H9 (cell line): ENCODE measurements at regions not wholly inside any gene's neighbourhood (a gene's known extent, or its start where the extent isn't known, plus 50 kb on each side); places are given as distances from the start of the nearest gene placed in this dataset.

Experiments
- DNase-seq: peaks from one replicate; pipeline ENCODE4 v3.0.0-alpha.2; 2017
- H2AFZ ChIP-seq: one replicate; pipeline ENCODE4 v1.6.1; 2013; ENCODE audit warnings: mild to moderate bottlenecking, low read length, control low read depth, moderate library complexity
- H2AK5ac ChIP-seq: 2 replicates; pipeline ENCODE4 v1.6.1; 2013; ENCODE audit warnings: low read length, control low read depth, mixed read lengths; ENCODE audit not compliant: insufficient read length
- H2BK120ac ChIP-seq: one replicate; pipeline ENCODE4 v1.6.1; 2013; ENCODE audit warnings: low read depth, mild to moderate bottlenecking, low read length, control low read depth, inconsistent platforms; ENCODE audit not compliant: poor library complexity, severe bottlenecking
- H2BK12ac ChIP-seq: 2 replicates; pipeline ENCODE4 v1.6.1; 2013; ENCODE audit warnings: low read length, control low read depth, mixed read lengths, low read depth; ENCODE audit not compliant: insufficient read length
- H2BK15ac ChIP-seq: 2 replicates; pipeline ENCODE4 v1.6.1; 2013; ENCODE audit warnings: low read depth, low read length, control low read depth
- H2BK20ac ChIP-seq: one replicate; pipeline ENCODE4 v1.6.1; 2013; ENCODE audit warnings: low read depth, mild to moderate bottlenecking, low read length, control low read depth, inconsistent platforms; ENCODE audit not compliant: poor library complexity, severe bottlenecking
- H2BK5ac ChIP-seq: 2 replicates; pipeline ENCODE4 v1.6.1; 2013; ENCODE audit warnings: low read length, control low read depth, mixed read lengths; ENCODE audit not compliant: insufficient read length
- H3K14ac ChIP-seq: 2 replicates; pipeline ENCODE4 v1.6.1; 2013; ENCODE audit warnings: low read length, control low read depth; ENCODE audit not compliant: insufficient read depth
- H3K18ac ChIP-seq: 2 replicates; pipeline ENCODE4 v1.6.1; 2013; ENCODE audit warnings: low read depth, mild to moderate bottlenecking, mixed read lengths, low read length, control low read depth; ENCODE audit not compliant: insufficient read length
- H3K23ac ChIP-seq: 2 replicates; pipeline ENCODE4 v1.6.1; 2013; ENCODE audit warnings: low read length, control low read depth, mixed read lengths, low read depth; ENCODE audit not compliant: insufficient read length
- H3K23me2 ChIP-seq: 2 replicates; pipeline ENCODE4 v1.6.1; 2013; ENCODE audit warnings: low read depth, mild to moderate bottlenecking, mixed read lengths, low read length, control low read depth; ENCODE audit not compliant: insufficient read length, poor library complexity, severe bottlenecking
- H3K27ac ChIP-seq: 2 replicates; pipeline ENCODE4 v1.5.1; 2013; ENCODE audit warnings: low read length, control low read depth, mixed read lengths, low read depth; ENCODE audit not compliant: insufficient read length
- H3K27me3 ChIP-seq: 2 replicates; pipeline ENCODE4 v1.6.1; 2013; ENCODE audit warnings: low read length, control low read depth, inconsistent platforms; ENCODE audit not compliant: insufficient read depth
- H3K4ac ChIP-seq: 2 replicates; pipeline ENCODE4 v1.6.1; 2013; ENCODE audit warnings: low read depth, mild to moderate bottlenecking, control low read depth, inconsistent platforms, low read length, moderate library complexity
- H3K4me1 ChIP-seq: 2 replicates; pipeline ENCODE4 v1.6.1; 2013; ENCODE audit warnings: low read length, control low read depth, inconsistent platforms; ENCODE audit not compliant: insufficient read depth
- H3K4me2 ChIP-seq: 2 replicates; pipeline ENCODE4 v1.6.1; 2013; ENCODE audit warnings: low read length, control low read depth, mixed read lengths; ENCODE audit not compliant: insufficient read length, insufficient read depth
- H3K56ac ChIP-seq: 2 replicates; pipeline ENCODE4 v1.6.1; 2013; ENCODE audit warnings: low read depth, mild to moderate bottlenecking, mixed read lengths, low read length, control low read depth; ENCODE audit not compliant: insufficient read length
- H3K79me1 ChIP-seq: 2 replicates; pipeline ENCODE4 v1.6.1; 2013; ENCODE audit warnings: low read depth, mild to moderate bottlenecking, moderate library complexity, low read length, control low read depth, inconsistent platforms; ENCODE audit not compliant: insufficient read depth, poor library complexity, severe bottlenecking
- H3K79me2 ChIP-seq: 2 replicates; pipeline ENCODE4 v1.6.1; 2013; ENCODE audit warnings: low read length, control low read depth, inconsistent platforms; ENCODE audit not compliant: insufficient read depth
- H3K9ac ChIP-seq: 2 replicates; pipeline ENCODE4 v1.6.1; 2013; ENCODE audit warnings: low read length, control low read depth, mixed read lengths; ENCODE audit not compliant: insufficient read length; ENCODE audit errors: extremely low read depth
- H3K9me3 ChIP-seq: one replicate; pipeline ENCODE4 v1.6.1; 2013; ENCODE audit warnings: low read depth, low read length, inconsistent platforms; ENCODE audit not compliant: control insufficient read depth
- H3T11ph ChIP-seq: one replicate; pipeline ENCODE4 v1.6.1; 2013; ENCODE audit warnings: mild to moderate bottlenecking, low read length, control low read depth, inconsistent platforms
- H4K20me1 ChIP-seq: one replicate; pipeline ENCODE4 v1.6.1; 2013; ENCODE audit not compliant: control insufficient read depth, insufficient read length, insufficient read depth
- H4K5ac ChIP-seq: 2 replicates; pipeline ENCODE4 v1.6.1; 2013; ENCODE audit warnings: low read depth, mild to moderate bottlenecking, mixed read lengths, low read length, control low read depth; ENCODE audit not compliant: insufficient read length
- H4K8ac ChIP-seq: replicated peaks from 2 replicates; pipeline ENCODE4 v1.6.1; 2013; ENCODE audit warnings: low read length, control low read depth, mixed read lengths, low read depth; ENCODE audit not compliant: insufficient read length
- H4K91ac ChIP-seq: 2 replicates; pipeline ENCODE4 v1.6.1; 2013; ENCODE audit warnings: low read depth, mild to moderate bottlenecking, moderate library complexity, mixed read lengths, low read length, control low read depth; ENCODE audit not compliant: insufficient read length
- H3K27ac Mint-ChIP-seq, 3 experiments: 2 replicates in 2 of 3; 3 replicates in 1 of 3; pipeline ENCODE4 v1.8.0; 2020 to 2021; ENCODE audit warnings: mixed read lengths in 3 of 3, mild to moderate bottlenecking in 1 of 3, moderate library complexity in 1 of 3
- H3K27me3 Mint-ChIP-seq: 2 replicates; pipeline ENCODE4 v1.8.0; 2021; ENCODE audit warnings: low read depth, mild to moderate bottlenecking, moderate library complexity, mixed read lengths
- H3K36me3 Mint-ChIP-seq, 3 experiments: 2 replicates in 2 of 3; 3 replicates in 1 of 3; pipeline ENCODE4 v1.8.0; 2020 to 2021; ENCODE audit warnings: low read depth in 3 of 3, mixed read lengths in 3 of 3; ENCODE audit not compliant: insufficient read depth in 1 of 3
- H3K4me1 Mint-ChIP-seq, 2 experiments: 2 replicates each; pipeline ENCODE4 v1.8.0; 2020; ENCODE audit warnings: mixed read lengths in 2 of 2
- H3K4me3 Mint-ChIP-seq, 2 experiments: 2 replicates in 1 of 2; 3 replicates in 1 of 2; pipeline ENCODE4 v1.8.0; 2020 to 2021; ENCODE audit warnings: mild to moderate bottlenecking in 2 of 2, mixed read lengths in 2 of 2, moderate library complexity in 1 of 2
- H3K9me3 Mint-ChIP-seq, 2 experiments: 2 replicates in 1 of 2; 3 replicates in 1 of 2; pipeline ENCODE4 v1.8.0; 2020; ENCODE audit warnings: mild to moderate bottlenecking in 2 of 2, mixed read lengths in 2 of 2, moderate library complexity in 1 of 2
- WGBS: extraction: QIAGEN DNeasy Blood & Tissue Kit; methylation state at CpG from one replicate; pipeline ENCODE4 v1.1.7; 2013; ENCODE audit warnings: missing lambda C conversion rate, low lambda C conversion rate, mixed read lengths; ENCODE audit not compliant: insufficient read length; ENCODE audit errors: extremely low coverage; 5-methylcytosine and 5-hydroxymethylcytosine counted together
- TF ChIP-seq, protein P1 (sequence below): fragments of 200-600 bp; sonication (generic); conservative IDR thresholded peaks from 3 replicates; pipeline ENCODE4 v1.8.0; 2021; ENCODE audit warnings: antibody characterized with exemption, mild to moderate bottlenecking

DNA sequence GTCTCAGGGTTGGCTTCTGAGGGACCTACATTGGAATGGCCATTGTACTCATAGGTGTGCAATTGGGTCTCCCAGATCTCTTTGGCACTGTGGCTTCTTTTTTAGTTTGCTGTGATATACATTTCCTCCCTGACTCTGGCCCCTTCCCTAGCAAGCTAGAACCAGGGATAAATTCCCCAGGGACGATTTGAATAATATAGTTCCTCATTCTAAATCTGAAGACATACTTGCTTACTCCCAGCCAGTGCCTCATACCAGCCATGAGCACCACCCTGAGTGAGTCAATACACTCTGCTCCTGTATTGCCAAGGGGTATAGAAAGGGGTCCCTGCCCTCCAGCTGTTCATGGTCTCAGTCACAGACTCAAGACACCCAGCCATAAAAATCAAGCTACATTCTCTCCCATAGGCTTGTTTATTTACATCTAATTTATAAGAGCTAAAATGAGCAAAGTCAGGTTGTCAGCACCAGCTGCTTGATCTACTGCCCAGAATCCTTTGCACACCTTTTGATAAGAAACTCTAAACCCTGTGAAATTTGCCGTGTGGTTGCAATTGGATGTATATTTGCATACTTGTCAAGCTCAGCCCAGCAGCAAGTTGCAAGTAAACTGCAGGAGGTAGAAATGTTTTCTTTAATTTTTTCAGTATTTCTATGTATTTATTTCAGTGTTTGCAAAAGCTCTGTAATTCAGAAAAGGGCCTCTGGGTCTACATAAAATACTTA lies 219.9 kb upstream of the IRX1 start:
- Histone ChIP-seq H4K5ac (no peak overlapping the region), H3K56ac (no peak overlapping the region), H3K27me3 (no peaks in the 10 kb centered on the region), H3K23ac (no peak overlapping the region), H3K18ac (no peak overlapping the region), H2BK12ac (no peak overlapping the region), H4K8ac (no peak overlapping the region), H4K20me1 (no peaks in the 10 kb centered on the region), H2AFZ (no peak overlapping the region), H3K4ac (no peak overlapping the region), H3K4me1 (no peaks in the 10 kb centered on the region), H2BK20ac (no peak overlapping the region), H3K27ac (no peak overlapping the region), H3K4me2 (no peak overlapping the region), H2BK5ac (no peak overlapping the region), H3T11ph (no peak overlapping the region), H3K9ac (no peak overlapping the region), H3K14ac (no peak overlapping the region), H2AK5ac (no peak overlapping the region), H2BK15ac (no peak overlapping the region), H3K23me2 (no peaks in the 10 kb centered on the region), H2BK120ac (no peak overlapping the region), H3K79me1 (no peaks in the 10 kb centered on the region), H3K79me2 (no peaks in the 10 kb centered on the region), H4K91ac (no peak overlapping the region), H3K9me3 (no peaks in the 10 kb centered on the region)
- Mint-ChIP-seq H3K36me3 (peaks cover 0 to 10% (median 2%) of the 10 kb centered on the region in 3 experiments; a peak in 4 of 7 replicates), H3K27me3 (peaks cover 8% of the 10 kb centered on the region), H3K9me3 (peaks cover 13 to 15% of the 10 kb centered on the region in 2 experiments), H3K27ac (no peak overlapping the region), H3K4me1 (no peaks in the 10 kb centered on the region), H3K4me3 (no peak overlapping the region)
- no CpG with 5 or more reads among the region's 2 CpGs for WGBS
- TF ChIP-seq, protein P1, sequence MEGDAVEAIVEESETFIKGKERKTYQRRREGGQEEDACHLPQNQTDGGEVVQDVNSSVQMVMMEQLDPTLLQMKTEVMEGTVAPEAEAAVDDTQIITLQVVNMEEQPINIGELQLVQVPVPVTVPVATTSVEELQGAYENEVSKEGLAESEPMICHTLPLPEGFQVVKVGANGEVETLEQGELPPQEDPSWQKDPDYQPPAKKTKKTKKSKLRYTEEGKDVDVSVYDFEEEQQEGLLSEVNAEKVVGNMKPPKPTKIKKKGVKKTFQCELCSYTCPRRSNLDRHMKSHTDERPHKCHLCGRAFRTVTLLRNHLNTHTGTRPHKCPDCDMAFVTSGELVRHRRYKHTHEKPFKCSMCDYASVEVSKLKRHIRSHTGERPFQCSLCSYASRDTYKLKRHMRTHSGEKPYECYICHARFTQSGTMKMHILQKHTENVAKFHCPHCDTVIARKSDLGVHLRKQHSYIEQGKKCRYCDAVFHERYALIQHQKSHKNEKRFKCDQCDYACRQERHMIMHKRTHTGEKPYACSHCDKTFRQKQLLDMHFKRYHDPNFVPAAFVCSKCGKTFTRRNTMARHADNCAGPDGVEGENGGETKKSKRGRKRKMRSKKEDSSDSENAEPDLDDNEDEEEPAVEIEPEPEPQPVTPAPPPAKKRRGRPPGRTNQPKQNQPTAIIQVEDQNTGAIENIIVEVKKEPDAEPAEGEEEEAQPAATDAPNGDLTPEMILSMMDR = no peak
- no peak for DNase-seq
